HG03159 (cell line): ENCODE measurements at regions not wholly inside any gene's neighbourhood (a gene's known extent, or its start where the extent isn't known, plus 50 kb on each side); places are given as distances from the start of the nearest gene placed in this dataset.
"Not testable (repeated sequence)": the region's sequence is repeated elsewhere in the genome, so short reads cannot be mapped to it uniquely, and the experiment has no call there.

Experiments used
- ATAC-seq: cut with Tn5 transposase; IDR thresholded peaks from one replicate; pipeline ENCODE4 v1.9.1; 2021; ENCODE audit warnings: mild to moderate bottlenecking, moderate library complexity; ENCODE audit not compliant: unreplicated experiment

GRCh38 chr18:14460364-14460763, 83.0 kb downstream of the POTEC start:
- ATAC-seq: not testable (repeated sequence)

GRCh38 chr18:14459826-14460225, 83.6 kb downstream of the POTEC start:
- ATAC-seq: not testable (repeated sequence)

DNA sequence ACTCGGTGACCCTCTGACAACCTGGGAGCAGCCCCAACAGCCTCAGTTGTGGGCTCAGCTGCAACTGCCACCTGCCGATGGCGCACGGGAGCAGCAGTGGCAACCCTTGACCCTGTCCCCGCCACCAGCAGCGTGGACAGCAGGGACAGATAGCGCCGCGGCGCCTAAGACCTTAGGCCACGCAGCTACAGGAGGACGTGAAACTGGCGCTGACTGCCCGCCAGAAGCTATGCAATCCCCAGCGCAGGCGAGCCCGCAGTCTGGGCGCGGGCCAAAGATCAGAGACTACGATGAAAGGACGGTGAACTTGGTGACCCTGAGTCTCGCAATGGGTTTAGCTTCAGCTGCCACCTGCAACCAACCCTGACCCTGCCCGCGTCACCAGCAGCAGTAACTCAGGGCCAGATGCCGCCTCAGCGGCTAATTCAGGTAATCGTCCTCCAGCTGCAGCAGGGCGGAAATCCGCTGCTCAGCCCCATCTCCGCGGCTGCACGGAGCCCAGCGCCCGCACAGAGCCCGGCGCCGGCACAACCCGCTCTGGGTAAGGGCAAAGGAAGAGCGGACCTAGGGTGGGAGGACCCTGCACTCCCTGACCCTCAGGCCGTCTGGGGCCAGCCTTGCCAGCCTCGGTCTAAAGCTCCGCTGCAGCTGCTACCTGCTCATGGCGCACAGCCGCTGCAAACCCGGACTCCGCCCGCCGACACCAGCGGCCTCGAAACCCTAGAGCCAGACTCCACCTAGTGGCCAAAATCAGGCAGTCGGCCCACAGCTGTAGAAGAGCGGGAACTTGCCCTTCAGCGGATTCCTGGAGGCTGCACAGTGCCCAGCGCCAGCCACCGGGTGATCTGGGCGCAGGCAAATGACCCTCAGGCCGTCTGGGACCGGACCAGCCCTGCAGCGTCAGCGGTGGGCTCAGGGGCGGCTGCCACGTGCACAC, 85.1 kb downstream of the POTEC start:
- ATAC-seq: not testable (repeated sequence)

DNA sequence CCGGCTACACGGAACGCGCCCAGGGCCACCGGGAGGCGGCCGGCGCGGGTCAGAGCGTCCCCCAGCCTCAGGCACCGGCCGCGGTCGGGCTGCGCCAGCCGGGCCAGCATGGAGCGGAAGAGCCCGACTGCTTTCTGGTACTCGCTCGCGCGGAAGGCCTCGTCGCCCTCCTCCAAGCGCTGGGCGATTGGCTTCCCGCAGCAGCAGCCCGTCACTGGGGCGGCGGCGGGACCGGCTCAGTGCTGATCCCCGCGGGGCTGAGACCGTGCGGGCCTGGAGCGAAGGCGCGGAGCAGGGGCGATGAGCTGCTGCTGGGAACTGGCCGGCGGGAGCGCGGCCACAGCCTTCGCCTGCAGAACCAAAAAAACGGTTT, 92.8 kb downstream of the POTEC start:
- ATAC-seq: not testable (repeated sequence)

DNA sequence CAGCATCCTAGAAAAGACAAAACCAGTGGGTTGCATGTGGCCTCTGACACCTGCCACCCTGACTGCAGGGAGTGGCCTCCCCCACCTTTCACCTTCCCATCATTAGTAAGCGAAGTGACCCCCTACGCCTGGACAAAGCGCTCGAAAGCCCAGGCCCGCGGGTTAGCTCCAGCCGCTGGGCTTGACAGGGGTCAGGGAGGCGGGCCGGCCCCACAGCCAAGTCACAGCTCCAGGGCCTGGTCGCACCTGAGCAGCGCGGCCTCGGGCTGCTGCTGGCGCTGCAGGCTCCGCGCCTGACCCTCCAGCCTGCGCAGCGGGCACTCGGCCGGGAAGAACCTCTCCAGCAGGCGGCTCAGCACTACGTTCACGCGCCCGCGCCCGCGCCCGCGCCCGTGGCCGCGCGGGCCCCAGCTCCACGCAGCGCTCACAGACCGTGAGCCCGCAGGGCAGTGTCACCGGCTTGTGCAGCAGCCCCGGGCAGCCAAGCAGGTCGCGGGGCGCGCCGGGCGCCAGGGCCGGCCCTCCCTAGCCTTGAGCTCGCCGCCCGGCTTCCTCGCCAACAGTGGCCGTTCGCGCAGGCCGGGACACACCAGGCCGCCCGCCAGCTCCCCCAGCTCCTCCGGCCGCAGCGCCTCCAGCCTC, 93.3 kb downstream of the POTEC start:
- not testable (repeated sequence) for ATAC-seq

DNA sequence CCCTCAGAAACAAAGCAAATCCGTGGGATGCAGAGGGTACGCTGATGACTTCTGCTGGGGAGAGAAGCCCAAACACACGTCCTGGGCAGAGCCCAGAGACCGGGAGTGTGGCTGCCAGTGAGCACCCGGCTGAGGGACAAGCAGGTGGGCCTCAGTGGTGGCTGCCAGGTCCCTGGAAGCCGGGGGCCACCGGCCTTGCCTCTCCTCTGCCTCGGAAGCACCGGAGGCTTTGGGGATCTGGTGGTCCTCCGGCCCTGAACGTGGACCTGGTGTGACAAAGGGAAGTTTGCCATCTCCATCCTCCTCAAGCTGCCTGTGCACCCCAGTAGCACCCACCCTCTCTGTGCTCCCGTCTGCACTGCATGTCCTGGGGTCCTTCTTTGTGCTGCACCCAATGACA, 94.3 kb downstream of the POTEC start:
- not testable (repeated sequence) for ATAC-seq

DNA sequence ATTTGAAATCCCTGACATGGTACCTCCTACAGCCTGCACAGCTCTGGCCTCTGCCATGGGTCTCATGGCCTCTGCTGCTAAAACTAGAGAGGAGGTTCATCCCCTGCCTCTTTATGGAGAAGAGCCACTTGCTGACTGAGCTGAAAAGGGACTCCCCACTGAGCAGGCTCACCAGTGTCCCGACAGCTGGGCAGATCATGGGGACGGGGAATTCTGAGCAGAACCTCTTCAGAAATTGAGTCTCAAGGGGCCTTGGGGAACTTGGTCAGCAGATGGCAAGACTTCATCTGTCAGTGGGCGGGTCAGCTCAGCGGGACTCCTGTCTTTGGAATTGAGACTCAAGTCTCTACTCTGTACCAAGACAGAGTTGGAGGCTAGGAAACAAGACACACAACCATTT, 95.7 kb downstream of the POTEC start:
- not testable (repeated sequence) for ATAC-seq

GRCh38 chr18:14435460-14435859, 107.9 kb downstream of the POTEC start:
- ATAC-seq: not testable (repeated sequence)

DNA sequence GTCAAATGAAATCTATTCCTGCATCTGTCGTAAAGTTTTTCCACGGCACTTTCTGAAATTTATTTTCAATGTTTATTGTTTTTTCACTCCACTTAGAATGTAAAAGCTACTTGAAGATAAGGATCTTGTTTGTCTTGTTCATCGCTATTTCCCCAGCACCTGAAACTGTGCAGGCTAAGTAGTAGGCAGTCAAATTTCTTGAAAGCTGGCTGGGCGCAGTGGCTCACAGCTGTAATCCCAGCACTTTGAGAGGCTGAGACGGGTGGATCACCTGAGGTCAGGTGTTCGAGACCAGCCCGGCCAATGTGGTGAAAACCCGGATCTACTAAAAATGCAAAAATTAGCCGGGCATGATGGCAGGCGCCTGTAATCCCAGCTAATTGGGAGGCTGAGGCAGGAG, 111.0 kb downstream of the POTEC start:
- ATAC-seq: not testable (repeated sequence)

DNA sequence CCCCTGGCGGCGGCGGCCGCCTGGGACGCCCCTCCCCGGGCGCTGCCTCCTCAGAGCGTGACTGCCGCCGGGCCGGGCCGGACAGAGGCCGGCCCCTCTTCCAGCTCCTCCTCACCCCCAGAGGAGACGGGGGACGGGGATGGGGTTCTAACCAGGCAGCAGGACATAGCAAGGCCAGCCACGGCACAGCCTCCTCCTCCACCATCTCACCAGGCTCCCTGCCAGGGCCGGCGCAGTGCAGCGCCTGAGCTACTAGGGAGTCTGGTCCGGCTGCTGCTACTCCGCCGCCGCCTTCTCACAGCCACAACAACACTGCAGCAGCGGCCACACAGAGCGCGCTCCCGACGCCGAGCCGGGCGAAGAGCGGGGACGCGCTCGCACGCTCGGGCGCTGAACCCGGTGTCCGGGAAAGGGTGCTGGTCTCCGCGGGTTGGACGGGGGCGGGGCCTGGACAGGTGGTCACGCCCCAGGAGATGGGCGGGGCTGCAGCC, 112.3 kb downstream of the POTEC start:
- not testable (repeated sequence) for ATAC-seq

DNA sequence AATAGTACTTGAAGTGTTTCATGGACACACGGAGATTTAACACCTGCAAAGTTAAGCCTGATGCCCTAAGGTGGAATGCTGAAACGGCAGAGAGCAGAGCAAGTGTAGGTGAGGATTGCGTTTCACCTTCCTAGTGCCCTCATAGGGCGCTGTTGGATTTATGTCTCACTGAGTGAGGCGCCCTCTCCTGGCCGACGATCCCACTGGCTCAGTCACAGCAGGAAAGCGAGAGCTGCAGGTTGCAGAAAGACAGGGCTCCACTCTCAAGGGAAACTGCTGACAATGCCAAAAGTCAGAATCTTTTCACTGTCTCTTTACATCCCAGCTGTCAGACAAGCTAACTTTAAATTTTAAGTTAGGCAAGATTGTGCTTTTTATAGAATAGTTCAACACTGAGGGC, 127.6 kb downstream of the POTEC start:
- ATAC-seq: not testable (repeated sequence)

DNA sequence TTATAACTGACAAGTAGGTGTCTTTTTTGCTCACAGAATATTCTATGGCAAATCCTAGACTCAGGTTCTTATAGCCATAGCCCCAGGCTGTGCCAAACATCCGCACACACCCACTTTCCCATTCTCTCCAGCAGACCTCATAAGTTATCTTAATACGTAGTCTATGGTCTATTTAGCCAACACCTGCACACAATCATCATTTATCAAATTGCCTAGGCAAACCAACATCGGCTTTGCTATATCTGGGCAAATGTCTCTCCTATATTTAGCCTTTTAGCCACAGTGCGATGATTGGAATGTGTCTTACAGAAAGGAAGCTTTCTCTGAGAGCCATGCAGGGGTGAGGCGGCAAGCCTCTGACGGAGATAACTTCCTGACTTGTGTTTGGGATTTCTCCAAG, 128.0 kb downstream of the POTEC start:
- ATAC-seq: not testable (repeated sequence)

GRCh38 chr18:14395533-14395932, 147.9 kb downstream of the POTEC start:
- not testable (repeated sequence) for ATAC-seq

GRCh38 chr18:14393563-14394103, 149.8 kb downstream of the POTEC start:
- ATAC-seq: not testable (repeated sequence)

DNA sequence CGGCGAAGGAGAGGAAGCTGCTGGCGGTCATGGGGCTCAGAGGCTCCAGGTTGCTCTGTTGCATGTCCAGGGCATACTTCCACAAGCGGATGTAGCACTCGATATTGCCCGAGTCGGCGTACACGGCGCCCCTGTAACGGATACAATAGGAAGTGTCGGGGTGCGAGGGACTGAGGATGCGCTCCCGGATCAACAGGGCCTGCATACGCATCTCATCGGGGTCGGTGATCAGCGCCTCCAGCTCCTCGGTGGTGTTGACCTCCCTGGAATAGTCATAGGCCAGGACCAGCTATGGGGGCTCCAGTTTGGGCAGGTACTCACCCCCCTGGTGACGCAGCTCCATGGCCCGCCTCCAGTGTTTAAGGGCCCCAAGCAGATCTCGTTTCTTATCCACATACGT, 150.8 kb downstream of the POTEC start:
- ATAC-seq: not testable (repeated sequence)

- not testable (repeated sequence) for ATAC-seq
These were observed 158.4 kb downstream of the POTEC start for GRCh38 chr18:14384961-14385360.

DNA sequence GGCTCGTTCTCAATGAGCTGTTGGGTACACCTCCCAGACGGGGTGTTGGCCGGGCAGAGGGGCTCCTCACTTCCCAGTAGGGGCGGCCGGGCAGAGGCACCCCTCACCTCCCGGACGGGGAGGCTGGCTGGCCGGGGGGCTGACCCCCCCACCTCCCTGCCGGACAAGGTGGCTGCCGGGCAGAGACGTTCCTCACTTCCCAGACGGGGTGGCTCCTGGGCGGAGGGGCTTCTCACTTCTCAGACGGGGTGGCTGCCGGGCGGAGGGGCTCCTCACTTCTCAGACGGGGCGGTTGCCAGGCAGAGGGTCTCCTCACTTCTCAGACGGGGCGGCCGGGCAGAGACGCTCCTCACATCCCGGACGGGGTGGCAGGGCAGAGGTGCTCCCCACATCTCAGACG, 160.7 kb downstream of the POTEC start:
- not testable (repeated sequence) for ATAC-seq

DNA sequence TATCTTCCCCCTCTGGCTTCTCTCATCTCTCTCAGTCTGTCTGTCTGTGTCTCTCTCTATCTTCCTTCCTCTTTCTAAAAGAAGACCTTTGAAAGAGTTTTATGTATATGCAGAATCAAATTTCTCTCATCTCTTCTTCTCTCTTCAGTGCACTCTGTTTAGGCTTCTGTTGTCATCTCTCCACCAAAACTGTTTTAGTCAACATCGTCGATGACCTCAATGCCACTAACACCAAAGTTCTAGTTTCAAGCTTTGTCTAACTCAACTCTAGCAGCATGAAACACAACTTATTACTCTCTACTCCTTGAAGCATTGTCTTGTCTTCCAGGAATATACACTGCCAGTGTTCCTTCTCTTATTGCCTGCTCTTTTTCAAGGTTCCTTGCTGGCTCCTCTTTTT, 163.9 kb downstream of the POTEC start:
- ATAC-seq: not testable (repeated sequence)

- not testable (repeated sequence) for ATAC-seq
These were observed 165.0 kb downstream of the POTEC start for GRCh38 chr18:14378376-14378775.

DNA sequence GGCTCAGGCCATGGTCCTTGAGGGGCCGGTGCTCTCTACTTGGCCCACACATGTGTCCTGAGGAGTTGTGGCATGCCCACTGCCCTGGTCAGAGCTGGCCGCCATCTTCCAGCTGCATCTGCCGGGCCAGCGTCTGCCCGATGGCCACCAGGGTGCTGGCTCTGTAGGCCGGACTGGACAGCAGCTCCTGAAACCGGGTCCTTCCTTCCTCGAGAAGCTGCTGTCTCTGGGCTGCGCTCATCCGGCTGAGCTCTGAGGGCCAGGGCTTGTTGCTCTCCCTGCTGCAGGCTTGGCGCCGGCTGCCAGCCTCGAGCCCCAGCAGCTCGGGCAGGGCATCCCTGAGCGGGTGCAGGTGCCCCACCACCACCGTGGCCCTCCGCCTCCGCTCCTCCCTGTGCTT, 182.1 kb downstream of the POTEC start:
- not testable (repeated sequence) for ATAC-seq

DNA sequence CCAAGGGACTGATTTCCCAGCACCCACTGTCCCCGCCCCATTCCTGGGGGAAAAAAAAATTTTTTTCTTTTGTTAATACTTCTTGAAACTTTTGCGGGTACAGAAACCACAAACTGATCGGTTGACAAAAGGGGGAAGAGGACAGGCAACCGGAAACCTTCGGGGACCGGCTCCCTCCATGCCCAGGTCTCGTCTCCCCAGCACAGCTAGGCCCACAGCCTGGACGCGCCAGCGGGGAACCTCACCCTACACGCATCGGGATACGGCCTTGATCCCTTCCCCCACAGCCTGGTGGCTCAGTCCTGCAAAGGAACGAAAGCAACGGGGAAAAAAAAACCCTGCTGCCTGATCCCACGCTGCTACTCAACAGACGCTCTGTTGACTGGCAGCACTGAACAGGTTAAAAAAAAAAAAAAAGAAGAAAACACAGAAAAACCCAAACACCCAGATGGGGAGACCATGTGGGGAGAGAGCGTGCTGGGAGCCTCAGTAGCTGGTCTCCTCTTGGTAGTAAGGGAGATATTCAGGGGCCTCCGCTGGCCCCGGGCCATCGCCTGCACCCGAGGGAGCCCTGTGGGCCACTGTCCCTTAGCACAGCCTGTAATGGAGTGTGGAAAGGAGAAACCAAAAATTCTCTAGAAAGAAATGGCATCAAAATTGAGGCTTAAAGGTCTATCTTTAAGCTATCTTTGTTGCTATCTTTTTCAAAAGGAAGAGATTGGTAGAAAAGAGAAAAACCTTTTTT, 185.7 kb downstream of the POTEC start:
- ATAC-seq: not testable (repeated sequence)
